Naive B cell (primary cell): ENCODE measurements at regions not wholly inside any gene's neighbourhood (a gene's known extent, or its start where the extent isn't known, plus 50 kb on each side); places are given as distances from the start of the nearest gene placed in this dataset.
A peak's percentile ranks its signal among the peaks of the same experiment; 100 is the strongest.
"Not testable (repeated sequence)": the region's sequence is repeated elsewhere in the genome, so short reads cannot be mapped to it uniquely, and the experiment has no call there.

Experiments used
- ATAC-seq, 2 donors: fragments of 150-1000 bp; cut with Tn5 transposase; 2 replicates each; pipeline ENCODE4 v1.10.0; 2021; ENCODE audit warnings: low read depth in 2 of 2, mild to moderate bottlenecking in 2 of 2, moderate library complexity in 2 of 2
- DNase-seq: peaks from one replicate; pipeline ENCODE4 v3.0.0; 2022
- H3K27ac Mint-ChIP-seq, 6 donors: one replicate each; pipeline ENCODE4 v1.8.0; 2020 to 2022; ENCODE audit warnings: mild to moderate bottlenecking in 6 of 6, mixed read lengths in 6 of 6, moderate library complexity in 5 of 6, inconsistent platforms in 2 of 6
- H3K27me3 Mint-ChIP-seq, 3 donors: one replicate each; pipeline ENCODE4 v1.8.0; 2021 to 2022; ENCODE audit warnings: mixed read lengths in 3 of 3, mild to moderate bottlenecking in 1 of 3
- H3K36me3 Mint-ChIP-seq, 2 donors: one replicate each; pipeline ENCODE4 v1.8.0; 2020 to 2022; ENCODE audit warnings: mixed read lengths in 2 of 2, inconsistent platforms in 1 of 2, mild to moderate bottlenecking in 1 of 2
- H3K4me1 Mint-ChIP-seq, 3 donors: one replicate each; pipeline ENCODE4 v1.8.0; 2020 to 2022; ENCODE audit warnings: mixed read lengths in 3 of 3, inconsistent platforms in 1 of 3, mild to moderate bottlenecking in 1 of 3, moderate library complexity in 1 of 3
- H3K4me3 Mint-ChIP-seq, 8 donors: one replicate each; pipeline ENCODE4 v1.8.0; 2020 to 2022; ENCODE audit warnings: mild to moderate bottlenecking in 8 of 8, mixed read lengths in 8 of 8, moderate library complexity in 8 of 8, inconsistent platforms in 2 of 8
- H3K9me3 Mint-ChIP-seq, 7 donors: one replicate each; pipeline ENCODE4 v1.8.0; 2020 to 2022; ENCODE audit warnings: mixed read lengths in 7 of 7, mild to moderate bottlenecking in 5 of 7, inconsistent platforms in 2 of 7, moderate library complexity in 1 of 7

GRCh38 chr16:54746596-54746995, 184.1 kb upstream of the IRX5 start:
- Mint-ChIP-seq H3K4me3 (no peak overlapping the region), H3K27me3 (peaks cover 0 to 7% (median 0%) of the 10 kb centered on the region in 3 donors), H3K36me3 (no peaks in the 10 kb centered on the region), H3K27ac (no peak overlapping the region), H3K4me1 (no peaks in the 10 kb centered on the region), H3K9me3 (peaks cover 0 to 7% (median 2%) of the 10 kb centered on the region in 7 donors)
- ATAC-seq (no peak), DNase-seq (no peak)

- ATAC-seq (no peak), DNase-seq (no peak)
- no peak overlapping the region for H3K4me3 Mint-ChIP-seq
- no peak overlapping the region for H3K27ac Mint-ChIP-seq
- peaks cover 0 to 11% (median 3%) of the 10 kb centered on the region in 7 donors for H3K9me3 Mint-ChIP-seq
- no peaks in the 10 kb centered on the region for H3K4me1 Mint-ChIP-seq
- peaks cover 0 to 7% (median 0%) of the 10 kb centered on the region in 3 donors for H3K27me3 Mint-ChIP-seq
- H3K36me3 Mint-ChIP-seq, result no peaks in the 10 kb centered on the region
These were observed 185.7 kb upstream of the IRX5 start for GRCh38 chr16:54744998-54745397.

GRCh38 chr16:54742436-54742835, 188.2 kb upstream of the IRX5 start:
- Mint-ChIP-seq H3K9me3 (peaks cover 0 to 15% (median 3%) of the 10 kb centered on the region in 7 donors), H3K4me1 (no peaks in the 10 kb centered on the region), H3K27me3 (peaks cover 0 to 7% (median 0%) of the 10 kb centered on the region in 3 donors), H3K4me3 (no peak overlapping the region), H3K27ac (no peak overlapping the region), H3K36me3 (no peaks in the 10 kb centered on the region)
- no peak for DNase-seq
- ATAC-seq, result no peak

GRCh38 chr16:54739381-54739780, 191.3 kb upstream of the IRX5 start:
- no peak overlapping the region for H3K27ac Mint-ChIP-seq

GRCh38 chr16:54734156-54734555, 196.5 kb upstream of the IRX5 start:
- no peaks in the 10 kb centered on the region for H3K4me1 Mint-ChIP-seq
- DNase-seq, result no peak
- peaks cover 0 to 7% (median 0%) of the 10 kb centered on the region in 3 donors for H3K27me3 Mint-ChIP-seq
- no peak overlapping the region for H3K27ac Mint-ChIP-seq
- H3K36me3 Mint-ChIP-seq, result no peaks in the 10 kb centered on the region
- H3K9me3 Mint-ChIP-seq, result peaks cover 0 to 9% (median 0%) of the 10 kb centered on the region in 7 donors
- no peak for ATAC-seq
- H3K4me3 Mint-ChIP-seq, result no peak overlapping the region

More at GRCh38 chr16:54739381-54739780, 191.3 kb upstream of the IRX5 start:
- Mint-ChIP-seq H3K9me3 (peaks cover 0 to 18% (median 2%) of the 10 kb centered on the region in 7 donors), H3K27me3 (peaks cover 0 to 7% (median 0%) of the 10 kb centered on the region in 3 donors), H3K4me1 (no peaks in the 10 kb centered on the region), H3K36me3 (no peaks in the 10 kb centered on the region), H3K4me3 (no peak overlapping the region)
- no peak for ATAC-seq
- no peak for DNase-seq

GRCh38 chr16:54727696-54728095, 203.0 kb upstream of the IRX5 start:
- not testable (repeated sequence) for ATAC-seq, H3K4me1 Mint-ChIP-seq

GRCh38 chr16:54724346-54724925, 206.2 kb upstream of the IRX5 start:
- ATAC-seq, result no peak
- Mint-ChIP-seq H3K27ac (no peak overlapping the region), H3K9me3 (peaks cover 2 to 17% (median 12%) of the 10 kb centered on the region in 7 donors), H3K4me3 (no peak overlapping the region), H3K4me1 (no peaks in the 10 kb centered on the region), H3K36me3 (no peaks in the 10 kb centered on the region), H3K27me3 (no peaks in the 10 kb centered on the region)
- DNase-seq, result no peak

More at GRCh38 chr16:54727696-54728095, 203.0 kb upstream of the IRX5 start:
- not testable (repeated sequence) for H3K27me3 Mint-ChIP-seq, H3K36me3 Mint-ChIP-seq, H3K9me3 Mint-ChIP-seq, H3K27ac Mint-ChIP-seq, H3K4me3 Mint-ChIP-seq, DNase-seq

GRCh38 chr16:54722210-54722676, 208.4 kb upstream of the IRX5 start:
- peaks cover 3 to 20% (median 14%) of the 10 kb centered on the region in 7 donors for H3K9me3 Mint-ChIP-seq
- no peak overlapping the region for H3K4me3 Mint-ChIP-seq
- H3K36me3 Mint-ChIP-seq, result no peaks in the 10 kb centered on the region
- H3K27me3 Mint-ChIP-seq, result no peaks in the 10 kb centered on the region
- no peak for DNase-seq
- no peak for ATAC-seq
- peak overlapping the region in 1 of 6 donors; percentile 18 for H3K27ac Mint-ChIP-seq
- H3K4me1 Mint-ChIP-seq, result no peaks in the 10 kb centered on the region

- H3K27ac Mint-ChIP-seq, result no peak overlapping the region
- no peaks in the 10 kb centered on the region for H3K36me3 Mint-ChIP-seq
- ATAC-seq, result no peak
- no peaks in the 10 kb centered on the region for H3K27me3 Mint-ChIP-seq
- H3K9me3 Mint-ChIP-seq, result peaks cover 3 to 16% (median 11%) of the 10 kb centered on the region in 7 donors
- no peak overlapping the region for H3K4me3 Mint-ChIP-seq
- H3K4me1 Mint-ChIP-seq, result no peaks in the 10 kb centered on the region
- no peak for DNase-seq
These were observed 210.4 kb upstream of the IRX5 start for GRCh38 chr16:54720259-54720658.

- Mint-ChIP-seq H3K4me1 (no peaks in the 10 kb centered on the region), H3K9me3 (peaks cover 3 to 16% (median 11%) of the 10 kb centered on the region in 7 donors), H3K27me3 (no peaks in the 10 kb centered on the region), H3K4me3 (no peak overlapping the region), H3K27ac (no peak overlapping the region), H3K36me3 (no peaks in the 10 kb centered on the region)
- ATAC-seq, result no peak
- DNase-seq, result no peak
These were observed 211.0 kb upstream of the IRX5 start for GRCh38 chr16:54719624-54720023.

- H3K27ac Mint-ChIP-seq, result no peak overlapping the region
- no peaks in the 10 kb centered on the region for H3K4me1 Mint-ChIP-seq
These were observed 212.3 kb upstream of the IRX5 start for GRCh38 chr16:54718376-54718775.

GRCh38 chr16:54715011-54715410, 215.7 kb upstream of the IRX5 start:
- Mint-ChIP-seq H3K27me3 (no peaks in the 10 kb centered on the region), H3K9me3 (peaks cover 2 to 8% (median 6%) of the 10 kb centered on the region in 7 donors), H3K27ac (no peak overlapping the region), H3K4me3 (no peak overlapping the region), H3K36me3 (no peaks in the 10 kb centered on the region), H3K4me1 (no peaks in the 10 kb centered on the region)
- DNase-seq (no peak), ATAC-seq (no peak)

More at GRCh38 chr16:54718376-54718775, 212.3 kb upstream of the IRX5 start:
- DNase-seq (no peak), ATAC-seq (no peak)
- H3K9me3 Mint-ChIP-seq, result peaks cover 3 to 16% (median 11%) of the 10 kb centered on the region in 7 donors
- no peak overlapping the region for H3K4me3 Mint-ChIP-seq
- H3K36me3 Mint-ChIP-seq, result no peaks in the 10 kb centered on the region
- no peaks in the 10 kb centered on the region for H3K27me3 Mint-ChIP-seq

GRCh38 chr16:54712866-54713265, 217.8 kb upstream of the IRX5 start:
- Mint-ChIP-seq H3K4me1 (no peaks in the 10 kb centered on the region), H3K9me3 (peaks cover 0 to 12% (median 3%) of the 10 kb centered on the region in 7 donors), H3K4me3 (no peak overlapping the region), H3K36me3 (no peaks in the 10 kb centered on the region), H3K27ac (no peak overlapping the region), H3K27me3 (peaks cover 0 to 7% (median 0%) of the 10 kb centered on the region in 3 donors)
- ATAC-seq (no peak), DNase-seq (no peak)

GRCh38 chr16:54707813-54708212, 222.9 kb upstream of the IRX5 start:
- Mint-ChIP-seq H3K4me3 (no peak overlapping the region), H3K27me3 (peaks cover 0 to 7% (median 0%) of the 10 kb centered on the region in 3 donors), H3K27ac (no peak overlapping the region), H3K4me1 (no peaks in the 10 kb centered on the region), H3K36me3 (no peaks in the 10 kb centered on the region), H3K9me3 (peaks cover 0 to 5% (median 1%) of the 10 kb centered on the region in 7 donors)
- ATAC-seq (no peak), DNase-seq (no peak)
